Astrocyte of the spinal cord (primary cell): ENCODE measurements at regions not wholly inside any gene's neighbourhood (a gene's known extent, or its start where the extent isn't known, plus 50 kb on each side); places are given as distances from the start of the nearest gene placed in this dataset.

Source experiments
- DNase-seq: peaks from one replicate; pipeline ENCODE4 v3.0.0; 2011; ENCODE audit warnings: low read depth, low spot score
- H3K4me3 ChIP-seq: 2 replicates; pipeline ENCODE4 v1.5.1; 2011; ENCODE audit warnings: low read depth, mild to moderate bottlenecking, low read length, moderate library complexity
- CTCF ChIP-seq: IDR thresholded peaks from 2 replicates; pipeline ENCODE4 v1.5.1; 2012; ENCODE audit warnings: low read depth, mild to moderate bottlenecking, low read length, inconsistent platforms
- in situ Hi-C: cut with HindIII; loops from 2 replicates; pipeline ENCODE4 v1.10.0; 2017; ENCODE audit warnings: low sequenced_read_pairs

DNA sequence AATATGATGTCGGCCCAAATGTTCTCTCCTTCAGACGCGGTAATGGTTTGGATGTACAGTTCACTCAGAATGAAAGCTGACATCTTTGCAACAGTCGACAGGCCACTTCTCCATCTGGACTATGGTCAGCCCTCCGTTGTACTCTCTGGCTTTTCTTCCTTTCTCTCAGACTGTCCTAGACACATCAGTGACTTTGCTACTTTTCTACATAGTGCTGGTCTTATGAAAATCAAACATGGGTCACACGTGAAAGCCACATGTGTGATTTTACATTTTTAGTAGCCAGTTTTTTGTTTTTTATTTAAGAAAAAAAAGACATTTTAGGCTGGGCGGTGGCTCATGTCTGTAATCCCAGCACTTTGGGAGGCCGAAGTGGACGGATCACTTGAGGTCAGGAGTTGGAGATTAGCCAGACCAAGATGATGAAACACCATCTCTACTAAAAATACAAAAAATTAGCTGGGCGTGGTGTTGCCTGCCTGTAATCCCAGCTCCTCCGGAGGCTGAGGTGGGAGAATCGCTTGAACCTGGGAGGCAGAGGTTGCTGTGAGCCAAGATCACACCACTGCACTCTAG lies 644.1 kb downstream of the KCNJ2 start:
- in situ Hi-C loops: no loop called here
- H3K4me3 ChIP-seq: no peak overlapping the region
- DNase-seq: no peak
- no peak for TF ChIP-seq CTCF

GRCh38 chr17:70819183-70819582 lies 649.9 kb downstream of the KCNJ2 start:
- DNase-seq: no peak
- H3K4me3 ChIP-seq: no peak overlapping the region
- in situ Hi-C loops: no loop called here
- no peak for TF ChIP-seq CTCF

GRCh38 chr17:70820276-70820675 lies 650.9 kb downstream of the KCNJ2 start:
- TF ChIP-seq CTCF: no peak
- DNase-seq: peak; percentile 57
- in situ Hi-C loops: no loop called here
- H3K4me3 ChIP-seq: no peak overlapping the region

DNA sequence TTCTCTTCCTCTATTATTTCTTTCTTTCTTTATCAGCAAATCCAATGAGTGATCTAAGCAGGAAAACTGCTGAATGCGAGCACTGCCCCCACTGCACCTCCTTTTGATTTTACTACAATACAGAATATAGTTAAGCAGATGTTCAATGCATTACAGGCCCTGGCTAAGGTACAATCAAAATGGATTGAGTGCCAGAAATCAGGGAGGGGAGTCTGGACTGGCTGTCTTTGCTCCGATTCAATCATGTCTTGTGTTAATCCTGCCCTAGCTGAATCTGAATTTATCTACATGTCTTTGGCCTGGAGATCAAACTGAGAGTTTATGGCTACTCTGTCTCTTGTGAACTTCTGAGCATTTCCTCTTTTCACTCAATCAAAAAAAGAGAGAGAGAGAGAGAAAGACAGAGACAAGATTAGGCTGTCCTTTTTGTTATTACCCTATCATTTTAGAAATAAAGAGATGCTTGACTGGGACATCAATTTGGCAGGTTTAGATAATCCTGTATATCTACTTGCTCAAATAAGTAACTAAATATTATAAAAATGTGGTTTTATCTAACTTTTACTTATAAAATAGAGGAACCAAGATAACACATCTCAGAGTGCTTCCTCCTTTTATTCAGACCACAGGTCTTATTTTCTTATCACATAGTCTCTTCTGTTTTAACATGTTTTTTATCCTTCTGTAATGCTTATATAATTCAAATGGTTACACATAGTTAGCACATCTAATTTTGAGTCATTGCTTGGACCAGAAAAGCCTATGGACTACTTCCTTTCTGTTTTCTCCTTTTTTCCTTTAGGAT lies 656.2 kb downstream of the KCNJ2 start:
- no peak for TF ChIP-seq CTCF
- in situ Hi-C loops: no loop called here
- no peak overlapping the region for H3K4me3 ChIP-seq
- DNase-seq: no peak

DNA sequence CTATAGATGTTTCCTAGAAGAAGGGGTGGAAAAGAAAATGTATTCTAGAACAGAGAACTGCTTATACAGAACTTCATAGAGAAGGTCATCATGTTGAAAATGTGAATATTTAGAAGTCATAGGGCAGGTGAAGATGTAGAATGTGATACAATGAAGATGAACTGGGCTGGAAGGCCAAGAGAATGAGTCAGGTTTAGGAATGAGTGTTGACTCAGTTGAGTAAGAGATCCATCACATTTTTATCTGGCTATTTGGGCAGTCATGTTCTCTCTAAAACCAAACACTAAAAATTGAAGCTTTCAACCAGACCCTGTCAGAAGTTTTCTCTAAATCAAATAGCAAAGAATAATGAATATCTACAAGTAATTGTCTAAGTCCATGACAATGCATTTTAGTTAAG lies 660.5 kb downstream of the KCNJ2 start:
- DNase-seq: no peak
- no peak for TF ChIP-seq CTCF
- in situ Hi-C loops: no loop called here
- no peak overlapping the region for H3K4me3 ChIP-seq

GRCh38 chr17:70834039-70834438 lies 664.7 kb downstream of the KCNJ2 start:
- TF ChIP-seq CTCF: no peak
- in situ Hi-C loops: no loop called here
- no peak overlapping the region for H3K4me3 ChIP-seq
- no peak for DNase-seq
